ENCODE measurements at regions not wholly inside any gene's neighbourhood (a gene's known extent, or its start where the extent isn't known, plus 50 kb on each side); places are given as distances from the start of the nearest gene placed in this dataset.
A peak's percentile ranks its signal among the peaks of the same experiment; 100 is the strongest.
"Not testable (repeated sequence)": the region's sequence is repeated elsewhere in the genome, so short reads cannot be mapped to it uniquely, and the experiment has no call there.

GRCh38 chr10:2334575-2334974 is 597.2 kb upstream of the ADARB2 start:
- H3K36me3 ChIP-seq (ENCODE audit: insufficient read depth, low read length): no peaks in the 10 kb centered on the region
- DNase-seq (no peak), ATAC-seq (ENCODE audit: insufficient read depth, low read depth) (no peak)
- H3K9ac ChIP-seq (ENCODE audit: low read depth, low read length): no peak overlapping the region
- H4K20me1 ChIP-seq (ENCODE audit: insufficient read depth, low read length): no peaks in the 10 kb centered on the region
- no peak overlapping the region for H3K4me2 ChIP-seq (ENCODE audit: insufficient read depth, low read length)
- no peaks in the 10 kb centered on the region for H3K4me1 ChIP-seq (ENCODE audit: insufficient read depth, low read length)
- H2AFZ ChIP-seq (ENCODE audit: low read depth, low read length): no peak overlapping the region
- H3K79me2 ChIP-seq (ENCODE audit: insufficient read depth, low read length): no peaks in the 10 kb centered on the region
- no peak overlapping the region for H3K27ac ChIP-seq (ENCODE audit: low read length)
- no peaks in the 10 kb centered on the region for H3K27me3 ChIP-seq (ENCODE audit: insufficient read depth, low read length, poor library complexity)
- no peaks in the 10 kb centered on the region for H3K9me3 ChIP-seq (ENCODE audit: insufficient read depth, low read length, severe bottlenecking)
- H3K4me3 ChIP-seq (ENCODE audit: low read depth in 1 of 2, low read length in 2 of 2): no peak overlapping the region
- TF ChIP-seq CTCF (IDR thresholded peaks at IDR 0.05; ENCODE audit: borderline replicate concordance, extremely low read depth, low read length, poor library complexity, severe bottlenecking) (no peak), EZH2 (IDR thresholded peaks at IDR 0.05; ENCODE audit: borderline replicate concordance, low read depth, low read length, severe bottlenecking) (no peak)

- H4K20me1 ChIP-seq (ENCODE audit: insufficient read depth, low read length): no peaks in the 10 kb centered on the region
- ATAC-seq (ENCODE audit: insufficient read depth, low read depth): no peak
- DNase-seq: no peak
- H3K36me3 ChIP-seq (ENCODE audit: insufficient read depth, low read length): no peaks in the 10 kb centered on the region
- H3K79me2 ChIP-seq (ENCODE audit: insufficient read depth, low read length): no peaks in the 10 kb centered on the region
- no peaks in the 10 kb centered on the region for H3K9me3 ChIP-seq (ENCODE audit: insufficient read depth, low read length, severe bottlenecking)
- no peaks in the 10 kb centered on the region for H3K27me3 ChIP-seq (ENCODE audit: insufficient read depth, low read length, poor library complexity)
- no peak overlapping the region for H3K4me2 ChIP-seq (ENCODE audit: insufficient read depth, low read length)
- TF ChIP-seq EZH2 (IDR thresholded peaks at IDR 0.05; ENCODE audit: borderline replicate concordance, low read depth, low read length, severe bottlenecking): no peak
- TF ChIP-seq CTCF (IDR thresholded peaks at IDR 0.05; ENCODE audit: borderline replicate concordance, extremely low read depth, low read length, poor library complexity, severe bottlenecking): no peak
- no peak overlapping the region for H2AFZ ChIP-seq (ENCODE audit: low read depth, low read length)
- no peak overlapping the region for H3K27ac ChIP-seq (ENCODE audit: low read length)
- H3K4me3 ChIP-seq (ENCODE audit: low read depth in 1 of 2, low read length in 2 of 2): no peak overlapping the region
- H3K9ac ChIP-seq (ENCODE audit: low read depth, low read length): no peak overlapping the region
- H3K4me1 ChIP-seq (ENCODE audit: insufficient read depth, low read length): peaks cover 8% of the 10 kb centered on the region; the same call in 1 of the 2 replicates
These were observed 591.8 kb upstream of the ADARB2 start for GRCh38 chr10:2329082-2329481.

- no peak overlapping the region for H3K4me3 ChIP-seq (ENCODE audit: low read depth in 1 of 2, low read length in 2 of 2)
- H3K27me3 ChIP-seq (ENCODE audit: insufficient read depth, low read length, poor library complexity): no peaks in the 10 kb centered on the region
- no peaks in the 10 kb centered on the region for H4K20me1 ChIP-seq (ENCODE audit: insufficient read depth, low read length)
- DNase-seq: no peak
- peaks cover 8% of the 10 kb centered on the region; the same call in 1 of the 2 replicates for H3K4me1 ChIP-seq (ENCODE audit: insufficient read depth, low read length)
- no peaks in the 10 kb centered on the region for H3K79me2 ChIP-seq (ENCODE audit: insufficient read depth, low read length)
- no peak overlapping the region for H3K27ac ChIP-seq (ENCODE audit: low read length)
- H3K9ac ChIP-seq (ENCODE audit: low read depth, low read length): no peak overlapping the region
- H3K4me2 ChIP-seq (ENCODE audit: insufficient read depth, low read length): no peak overlapping the region
- TF ChIP-seq CTCF (IDR thresholded peaks at IDR 0.05; ENCODE audit: borderline replicate concordance, extremely low read depth, low read length, poor library complexity, severe bottlenecking): no peak
- no peak for TF ChIP-seq EZH2 (IDR thresholded peaks at IDR 0.05; ENCODE audit: borderline replicate concordance, low read depth, low read length, severe bottlenecking)
- no peaks in the 10 kb centered on the region for H3K36me3 ChIP-seq (ENCODE audit: insufficient read depth, low read length)
- no peak overlapping the region for H2AFZ ChIP-seq (ENCODE audit: low read depth, low read length)
- peak; percentile 37; the same call in 1 of the 3 replicates for ATAC-seq (ENCODE audit: insufficient read depth, low read depth)
- H3K9me3 ChIP-seq (ENCODE audit: insufficient read depth, low read length, severe bottlenecking): no peaks in the 10 kb centered on the region
These were observed 589.1 kb upstream of the ADARB2 start for GRCh38 chr10:2326411-2326810.

- not testable (repeated sequence) for H3K4me2 ChIP-seq (ENCODE audit: insufficient read depth, low read length); H3K9ac ChIP-seq (ENCODE audit: low read depth, low read length); H3K9me3 ChIP-seq (ENCODE audit: insufficient read depth, low read length, severe bottlenecking); H3K4me3 ChIP-seq (ENCODE audit: low read depth in 1 of 2, low read length in 2 of 2); H3K36me3 ChIP-seq (ENCODE audit: insufficient read depth, low read length); DNase-seq; H4K20me1 ChIP-seq (ENCODE audit: insufficient read depth, low read length); H3K27ac ChIP-seq (ENCODE audit: low read length); H3K27me3 ChIP-seq (ENCODE audit: insufficient read depth, low read length, poor library complexity); H3K4me1 ChIP-seq (ENCODE audit: insufficient read depth, low read length); H3K79me2 ChIP-seq (ENCODE audit: insufficient read depth, low read length); H2AFZ ChIP-seq (ENCODE audit: low read depth, low read length); ATAC-seq (ENCODE audit: insufficient read depth, low read depth)
These were observed 577.7 kb upstream of the ADARB2 start for GRCh38 chr10:2315045-2315485.

Data from DND-41 (cell line).